ENCODE measurements at regions not wholly inside any gene's neighbourhood (a gene's known extent, or its start where the extent isn't known, plus 50 kb on each side); places are given as distances from the start of the nearest gene placed in this dataset.

GRCh38 chr5:121151534-121151933 lies 687.4 kb downstream of the PRR16 start:
- H3K27ac ChIP-seq (ENCODE audit: extremely low read depth, low read depth, low read length): no peak overlapping the region
- no peaks in the 10 kb centered on the region for H3K9me3 ChIP-seq (ENCODE audit: control insufficient read depth, insufficient read depth, low read depth, low read length)
- H3K4me1 ChIP-seq (ENCODE audit: control insufficient read depth, insufficient read depth, low read length): no peaks in the 10 kb centered on the region
- TF ChIP-seq ZNF18 (tag by site-specific recombination; IDR thresholded peaks at IDR 0.05) (no peak), ZNF324 (tag by site-specific recombination; IDR thresholded peaks at IDR 0.05) (no peak), OVOL3 (tag by site-specific recombination; IDR thresholded peaks at IDR 0.05) (no peak), ZNF132 (tag by site-specific recombination; IDR thresholded peaks at IDR 0.05; ENCODE audit: borderline replicate concordance) (no peak), KLF9 (tag by site-specific recombination; IDR thresholded peaks at IDR 0.05; ENCODE audit: low read depth) (no peak), ZNF529 (tag by site-specific recombination; IDR thresholded peaks at IDR 0.05; ENCODE audit: insufficient replicate concordance) (no peak), ZNF214 (tag by site-specific recombination; IDR thresholded peaks at IDR 0.05; ENCODE audit: borderline replicate concordance) (no peak), ZBTB11 (tag by site-specific recombination; conservative IDR thresholded peaks at IDR 0.05; ENCODE audit: low read depth) (no peak), ZNF692 (tag by site-specific recombination; IDR thresholded peaks at IDR 0.05) (no peak), ZBTB20 (tag by site-specific recombination; IDR thresholded peaks at IDR 0.05) (no peak), ZNF350 (tag by site-specific recombination; IDR thresholded peaks at IDR 0.05) (no peak), ZNF404 (tag by site-specific recombination; IDR thresholded peaks at IDR 0.05) (no peak), KLF17 (tag by site-specific recombination; IDR thresholded peaks at IDR 0.05) (no peak), ZNF266 (tag by site-specific recombination; IDR thresholded peaks at IDR 0.05; ENCODE audit: low read depth) (no peak), KLF1 (tag by site-specific recombination; IDR thresholded peaks at IDR 0.05) (no peak), ZNF2 (tag by site-specific recombination; IDR thresholded peaks at IDR 0.05) (no peak)
- ChIA-PET POLR2A (no interaction called here), CTCF (no interaction called here)
- H3K36me3 ChIP-seq (ENCODE audit: control insufficient read depth in 2 of 2, insufficient read depth in 1 of 2, low read length in 2 of 2): no peaks in the 10 kb centered on the region
- no peak overlapping the region for H3K4me3 ChIP-seq (ENCODE audit: low read depth, low read length)

GRCh38 chr5:121152411-121152810 lies 688.3 kb downstream of the PRR16 start:
- H3K36me3 ChIP-seq (ENCODE audit: control insufficient read depth in 2 of 2, insufficient read depth in 1 of 2, low read length in 2 of 2): no peaks in the 10 kb centered on the region
- no peak for TF ChIP-seq ZBTB17 (tag by site-specific recombination; IDR thresholded peaks at IDR 0.05)
- no peak for TF ChIP-seq ZFP69B (tag by site-specific recombination; IDR thresholded peaks at IDR 0.05)
- H3K9me3 ChIP-seq (ENCODE audit: control insufficient read depth, insufficient read depth, low read depth, low read length): no peaks in the 10 kb centered on the region
- H3K27ac ChIP-seq (ENCODE audit: extremely low read depth, low read depth, low read length): no peak overlapping the region
- no peaks in the 10 kb centered on the region for H3K4me1 ChIP-seq (ENCODE audit: control insufficient read depth, insufficient read depth, low read length)
- no peak overlapping the region for H3K4me3 ChIP-seq (ENCODE audit: low read depth, low read length)
- ChIA-PET POLR2A (no interaction called here), CTCF (no interaction called here)
